HepG2 (cell line): ENCODE measurements at regions not wholly inside any gene's neighbourhood (a gene's known extent, or its start where the extent isn't known, plus 50 kb on each side); places are given as distances from the start of the nearest gene placed in this dataset.

Source experiments
- ATAC-seq: fragments of 200-7000 bp; cut with Tn5 transposase; 3 replicates; pipeline ENCODE4 v1.9.1; 2020; ENCODE audit warnings: mild to moderate bottlenecking, moderate library complexity
- BruUV-seq: library from RNA; stranded (reverse); fragments of 400-500 nt; replicated peaks from 2 replicates; lab custom pipeline; 2021; lab: Mats Ljungman, UMichigan
- CTCF ChIA-PET: fragments of 300-600 bp; formaldehyde crosslinking; extraction: SDS; loops from one replicate; lab custom pipeline; 2021; ENCODE audit warnings: low total read pairs, inconsistent platforms, low intra/inter-chr PET ratio; lab: Yijun Ruan, JAX
- POLR2A ChIA-PET: fragments of 350-600 bp; sonication (Branson Sonifier 250); formaldehyde crosslinking; loops from one replicate; lab custom pipeline; 2020; ENCODE audit warnings: antibody characterized with exemption, inconsistent platforms; lab: Yijun Ruan, JAX
- DNase-seq: peaks from one replicate; pipeline ENCODE4 v3.0.0-alpha.2; 2015; ENCODE audit warnings: low spot score
- FAIRE-seq: peaks from 3 replicates; lab custom pipeline; 2011; peaks lifted over from hg19 to GRCh38; lab: Jason Lieb, UNC
- H2AFZ ChIP-seq: one replicate; pipeline ENCODE4 v1.6.1; 2011; ENCODE audit warnings: low read length, inconsistent platforms
- H3K27ac ChIP-seq: fragments of 300-600 bp; 3 replicates; pipeline ENCODE4 v1.8.0; 2011; ENCODE audit warnings: mixed run types, mild to moderate bottlenecking, mixed read lengths, low read length, inconsistent platforms; ENCODE audit not compliant: insufficient read depth; ENCODE audit errors: extremely low read length
- H3K27me3 ChIP-seq, 2 experiments: fragments of 200-600 bp in 1 of 2; 2 replicates in 1 of 2; 3 replicates in 1 of 2; pipeline versions ENCODE4 v1.6.0 to v1.8.0; 2011; ENCODE audit warnings: low read length in 2 of 2, mild to moderate bottlenecking in 2 of 2, moderate library complexity in 2 of 2, inconsistent platforms in 1 of 2; ENCODE audit not compliant: insufficient read depth in 2 of 2, control insufficient read depth in 1 of 2
- H3K36me3 ChIP-seq, 2 experiments: fragments of 200-600 bp in 1 of 2; replicated peaks in 1 of 2; 2 replicates in 1 of 2; 3 replicates in 1 of 2; pipeline versions ENCODE4 v1.5.1 to v1.8.0; 2011; ENCODE audit warnings: low read length in 2 of 2, inconsistent platforms in 1 of 2; ENCODE audit not compliant: insufficient read depth in 2 of 2, control insufficient read depth in 1 of 2
- H3K4me1 ChIP-seq: 2 replicates; pipeline ENCODE4 v1.5.1; 2012; ENCODE audit warnings: low read length, inconsistent platforms; ENCODE audit not compliant: insufficient read depth
- H3K4me2 ChIP-seq: 2 replicates; pipeline ENCODE4 v1.6.0; 2011; ENCODE audit warnings: low read depth, low read length, inconsistent platforms
- H3K4me3 ChIP-seq, 3 experiments: fragments of 200-600 bp in 1 of 3; sonication (generic), shearing (Covaris generic) in 1 of 3; replicated peaks in 1 of 3; 2 replicates each; pipeline ENCODE4 v1.5.1; 2011 to 2016; ENCODE audit warnings: low read length in 3 of 3, inconsistent platforms in 2 of 3, low read depth in 2 of 3, mild to moderate bottlenecking in 2 of 3, control low read depth in 1 of 3, mixed read lengths in 1 of 3; ENCODE audit not compliant: insufficient read depth in 1 of 3
- H3K79me2 ChIP-seq: one replicate; pipeline ENCODE4 v1.6.1; 2011; ENCODE audit warnings: low read length, inconsistent platforms; ENCODE audit not compliant: insufficient read depth
- H3K9ac ChIP-seq: 2 replicates; pipeline ENCODE4 v1.6.0; 2011; ENCODE audit warnings: mild to moderate bottlenecking, low read depth, low read length, inconsistent platforms; ENCODE audit not compliant: insufficient read depth
- H3K9me3 ChIP-seq: 2 replicates; pipeline ENCODE4 v1.5.1; 2012; ENCODE audit warnings: mild to moderate bottlenecking, low read length
- H4K20me1 ChIP-seq: 2 replicates; pipeline ENCODE4 v1.6.0; 2011; ENCODE audit warnings: inconsistent platforms, mild to moderate bottlenecking, low read length, moderate library complexity; ENCODE audit not compliant: insufficient read depth
- DDIT3 ChIP-seq: sonication (generic); formaldehyde crosslinking; IDR thresholded peaks from 2 replicates; pipeline ENCODE4 v1.4.0; 2020; ENCODE audit warnings: mild to moderate bottlenecking, missing genetic modification reagents
- DMAP1 ChIP-seq: IDR thresholded peaks from 2 replicates; pipeline ENCODE4 v1.6.1; 2016
- ESRRA ChIP-seq: sonication (generic); formaldehyde crosslinking; IDR thresholded peaks from 2 replicates; pipeline ENCODE4 v1.5.1; 2020; ENCODE audit warnings: mild to moderate bottlenecking, low read depth, missing genetic modification reagents
- ETV5 ChIP-seq: IDR thresholded peaks from 2 replicates; pipeline ENCODE4 v1.6.1; 2018; ENCODE audit warnings: missing biosample characterization, missing genetic modification reagents, inconsistent platforms, borderline replicate concordance
- JDP2 ChIP-seq: sonication (generic); formaldehyde crosslinking; IDR thresholded peaks from 2 replicates; pipeline ENCODE4 v1.8.1; 2022; ENCODE audit warnings: missing genetic modification reagents, borderline replicate concordance
- KLF6 ChIP-seq: IDR thresholded peaks from 2 replicates; pipeline ENCODE4 v1.8.0; 2016; ENCODE audit warnings: missing biosample characterization, missing genetic modification reagents
- ZBTB26 ChIP-seq: IDR thresholded peaks from 2 replicates; pipeline ENCODE4 v1.6.1; 2016; ENCODE audit warnings: missing compliant biosample characterization, missing genetic modification reagents, borderline replicate concordance
- ZFP36L2 ChIP-seq: sonication (generic); formaldehyde crosslinking; IDR thresholded peaks from 2 replicates; pipeline ENCODE4 v1.4.0; 2020; ENCODE audit warnings: missing genetic modification reagents
- ZNF451 ChIP-seq: sonication (generic); formaldehyde crosslinking; IDR thresholded peaks from 2 replicates; pipeline ENCODE4 v1.5.0; 2020; ENCODE audit warnings: mild to moderate bottlenecking, missing genetic modification reagents
- ZNF546 ChIP-seq: sonication (generic); formaldehyde crosslinking; conservative IDR thresholded peaks from 2 replicates; pipeline ENCODE4 v1.8.1; 2023; ENCODE audit warnings: mild to moderate bottlenecking, missing genetic modification reagents
- ZNF75D ChIP-seq: sonication (generic); formaldehyde crosslinking; IDR thresholded peaks from 2 replicates; pipeline ENCODE4 v1.8.1; 2023; ENCODE audit warnings: missing genetic modification reagents, mild to moderate bottlenecking, borderline replicate concordance
- WGBS: methylation state at CpG from one replicate; pipeline ENCODE4 v1.1.6; 2017; ENCODE audit warnings: low lambda C conversion rate; 5-methylcytosine and 5-hydroxymethylcytosine counted together
- in situ Hi-C: cut with HindIII; loops from 2 replicates; pipeline ENCODE4 v1.10.0; 2017; ENCODE audit warnings: low pct_unique_long_range_greater_than_20kb; ENCODE audit not compliant: extremely low pct_ligation_motif_present
- intact Hi-C: fragments of 100-400 bp; cut with micrococcal nuclease; formaldehyde crosslinking; loops from one replicate; pipeline ENCODE4 v1.10.0; 2022; ENCODE audit not compliant: unreplicated experiment
- TF ChIP-seq, protein P1 (sequence below): sonication (generic); formaldehyde crosslinking; conservative IDR thresholded peaks from 2 replicates; pipeline ENCODE4 v1.8.0; 2022; ENCODE audit warnings: low read depth, missing genetic modification reagents

DNA sequence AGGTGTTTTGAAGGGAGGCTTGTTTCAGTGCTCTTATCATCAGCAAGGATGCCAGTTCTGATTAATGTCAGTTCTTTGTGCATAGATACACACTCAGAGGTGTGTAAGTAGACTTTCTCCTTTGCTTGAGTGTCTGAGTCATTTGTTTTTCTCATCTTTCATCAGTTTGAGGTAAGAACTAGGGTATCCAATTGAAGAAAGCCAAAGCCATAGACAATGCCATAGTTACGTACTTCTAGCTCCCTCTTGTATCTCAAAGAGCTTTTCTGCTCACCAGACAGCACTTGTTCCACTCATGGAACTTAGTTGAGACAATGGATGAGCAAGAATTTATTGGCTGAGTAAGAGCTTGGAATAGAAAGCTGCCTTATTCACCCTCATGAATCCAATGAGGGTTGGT, 520.1 kb downstream of the PIK3C3 start:
- DNase-seq (no peak), FAIRE-seq (no peak)
- in situ Hi-C loops = no loop called here
- H3K9ac ChIP-seq = no peak overlapping the region
- H3K4me3 ChIP-seq = no peak overlapping the region
- intact Hi-C loops = no loop called here
- no TSS peak for BruUV-seq
- no peak overlapping the region for H3K4me2 ChIP-seq
- no peak overlapping the region for H2AFZ ChIP-seq
- CTCF ChIA-PET = no interaction called here
- TF ChIP-seq DDIT3 (CRISPR knock-in tag) = no peak
- TF ChIP-seq, protein P1, sequence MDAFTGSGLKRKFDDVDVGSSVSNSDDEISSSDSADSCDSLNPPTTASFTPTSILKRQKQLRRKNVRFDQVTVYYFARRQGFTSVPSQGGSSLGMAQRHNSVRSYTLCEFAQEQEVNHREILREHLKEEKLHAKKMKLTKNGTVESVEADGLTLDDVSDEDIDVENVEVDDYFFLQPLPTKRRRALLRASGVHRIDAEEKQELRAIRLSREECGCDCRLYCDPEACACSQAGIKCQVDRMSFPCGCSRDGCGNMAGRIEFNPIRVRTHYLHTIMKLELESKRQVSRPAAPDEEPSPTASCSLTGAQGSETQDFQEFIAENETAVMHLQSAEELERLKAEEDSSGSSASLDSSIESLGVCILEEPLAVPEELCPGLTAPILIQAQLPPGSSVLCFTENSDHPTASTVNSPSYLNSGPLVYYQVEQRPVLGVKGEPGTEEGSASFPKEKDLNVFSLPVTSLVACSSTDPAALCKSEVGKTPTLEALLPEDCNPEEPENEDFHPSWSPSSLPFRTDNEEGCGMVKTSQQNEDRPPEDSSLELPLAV (CRISPR knock-in tag) = no peak
- no peak for TF ChIP-seq ZNF451 (CRISPR knock-in tag)
- TF ChIP-seq ZNF546 (CRISPR knock-in tag) = no peak
- no peak for TF ChIP-seq KLF6 (CRISPR knock-in tag)
- no peak for TF ChIP-seq ZFP36L2 (CRISPR knock-in tag)
- no peak for TF ChIP-seq ETV5 (CRISPR knock-in tag)
- no peak for TF ChIP-seq ESRRA
- TF ChIP-seq ZBTB26 (CRISPR knock-in tag) = no peak
- no peak for TF ChIP-seq DMAP1 (CRISPR knock-in tag)
- TF ChIP-seq JDP2 (CRISPR knock-in tag) = no peak
- no peak for TF ChIP-seq ZNF75D (CRISPR knock-in tag)
- TF ChIP-seq, all 625 proteins: peak for 0
- POLR2A ChIA-PET = no interaction called here
- no peaks in the 10 kb centered on the region for H3K36me3 ChIP-seq
- H4K20me1 ChIP-seq = no peaks in the 10 kb centered on the region
- no peak for ATAC-seq
- H3K79me2 ChIP-seq = no peaks in the 10 kb centered on the region
- H3K27ac ChIP-seq = no peak overlapping the region
- peaks cover 4% of the 10 kb centered on the region; the same call in 1 of the 2 replicates for H3K9me3 ChIP-seq
- H3K27me3 ChIP-seq = no peaks in the 10 kb centered on the region
- 79% methylated on average over 1 of the region's 1 CpG for WGBS
- H3K4me1 ChIP-seq = no peaks in the 10 kb centered on the region
